GM21528 (cell line): ENCODE measurements at regions not wholly inside any gene's neighbourhood (a gene's known extent, or its start where the extent isn't known, plus 50 kb on each side); places are given as distances from the start of the nearest gene placed in this dataset.

Experiments
- ATAC-seq: cut with Tn5 transposase; IDR thresholded peaks from one replicate; pipeline ENCODE4 v1.9.1; 2021; ENCODE audit warnings: mild to moderate bottlenecking, moderate library complexity; ENCODE audit not compliant: unreplicated experiment, low FRiP score

DNA sequence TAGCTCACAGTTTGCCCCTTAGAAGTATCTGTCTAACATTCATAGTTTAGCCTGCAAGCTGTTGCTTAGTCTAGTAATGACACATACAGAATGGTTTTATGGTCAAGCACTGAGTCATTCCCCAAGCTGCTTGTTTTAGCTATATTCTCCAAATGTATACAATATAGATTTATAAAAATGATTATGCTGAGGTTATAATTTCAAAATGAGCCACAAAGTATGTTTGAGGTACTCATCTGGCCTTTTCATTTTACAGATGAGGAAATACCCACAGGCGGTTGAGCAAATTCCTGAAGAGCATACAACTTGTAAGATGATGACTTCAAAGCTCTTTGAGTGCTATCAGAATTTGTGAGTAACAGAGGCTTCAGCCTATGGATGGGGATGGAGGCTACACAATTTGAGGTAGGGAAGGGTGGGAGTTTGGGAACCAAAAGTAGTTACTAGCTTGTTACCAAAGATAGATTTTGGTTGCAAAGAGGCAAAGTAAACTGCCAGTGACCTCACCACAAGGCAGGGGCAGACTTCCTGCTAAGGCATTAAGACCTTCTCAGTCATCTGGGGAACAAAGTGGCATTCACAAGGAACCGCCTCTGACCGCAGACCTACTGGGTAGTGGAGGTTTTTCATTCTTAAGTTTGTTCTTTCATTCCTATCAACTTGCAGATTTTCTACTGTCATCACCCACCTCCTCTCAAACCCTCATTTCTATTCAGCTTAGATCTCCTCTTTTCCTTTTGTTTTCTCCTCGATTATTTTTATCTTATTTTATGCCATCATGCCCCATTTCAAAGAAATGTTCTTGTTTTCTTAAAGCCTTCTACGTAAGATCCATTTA, 257.2 kb upstream of the NECTIN3 start:
- peak; percentile 75 for ATAC-seq

DNA sequence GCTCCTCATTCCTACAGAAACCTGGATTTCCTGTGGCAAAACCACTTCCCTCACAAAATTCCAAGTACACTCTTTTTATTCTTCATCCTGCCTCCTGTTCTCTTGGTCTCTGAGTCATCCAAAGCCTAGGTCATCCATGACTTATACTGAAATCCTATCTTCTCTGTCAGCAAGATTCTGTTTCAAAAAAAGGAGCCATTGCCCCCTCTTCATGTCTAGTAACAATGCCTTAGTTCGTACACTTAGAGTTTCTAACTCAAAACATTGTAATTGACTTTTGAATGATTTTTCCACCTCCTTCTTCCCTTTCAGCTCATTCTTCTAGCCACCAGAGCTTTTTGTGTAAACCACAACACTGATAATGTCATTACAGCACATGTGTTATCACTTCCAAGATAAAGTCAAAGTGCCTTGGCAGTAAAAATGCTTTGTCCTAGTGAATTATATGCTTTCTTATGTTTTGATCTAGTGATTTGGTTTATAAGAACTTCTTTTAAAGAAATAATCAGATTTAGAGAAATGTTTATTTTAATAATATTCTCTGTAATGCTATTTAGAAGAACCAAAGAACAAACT, 256.5 kb upstream of the NECTIN3 start:
- ATAC-seq: no peak

DNA sequence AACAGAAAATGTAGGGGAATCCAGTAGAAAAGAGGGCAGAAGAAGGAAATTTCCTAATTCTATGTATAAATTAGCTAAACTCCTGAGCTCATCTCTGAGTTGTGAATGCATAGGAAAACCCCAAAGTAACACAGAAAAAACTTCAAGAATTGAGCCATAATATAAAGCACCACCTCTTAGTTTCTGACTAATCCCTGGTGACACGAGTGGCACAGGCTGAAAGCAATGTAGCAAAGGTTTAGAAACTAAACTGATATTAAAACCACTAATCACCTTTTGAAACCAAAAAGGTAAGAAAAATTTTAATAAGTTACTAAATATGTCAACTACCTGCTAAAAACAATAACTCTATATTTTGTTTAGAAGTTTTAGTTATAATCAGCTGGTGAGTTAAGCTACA, 255.6 kb upstream of the NECTIN3 start:
- no peak for ATAC-seq

DNA sequence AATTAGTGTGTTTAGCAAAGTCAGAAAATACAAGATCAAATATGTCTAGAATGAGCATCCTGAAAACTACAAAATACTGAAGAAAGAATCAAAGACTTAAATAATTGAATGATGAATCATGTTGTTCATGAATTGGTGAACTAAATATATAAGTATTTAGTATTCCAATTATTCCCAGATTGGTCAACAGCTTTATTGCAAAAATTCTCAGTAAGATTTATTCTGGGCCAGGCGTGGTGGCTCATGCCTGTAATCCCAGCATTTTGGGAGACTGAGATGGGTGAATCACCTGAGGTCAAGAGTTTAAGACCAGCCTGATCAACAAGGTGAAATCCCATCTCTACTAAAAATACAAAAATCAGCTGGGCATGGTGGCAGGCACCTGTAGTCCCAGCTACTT, 250.0 kb upstream of the NECTIN3 start:
- no peak for ATAC-seq

DNA sequence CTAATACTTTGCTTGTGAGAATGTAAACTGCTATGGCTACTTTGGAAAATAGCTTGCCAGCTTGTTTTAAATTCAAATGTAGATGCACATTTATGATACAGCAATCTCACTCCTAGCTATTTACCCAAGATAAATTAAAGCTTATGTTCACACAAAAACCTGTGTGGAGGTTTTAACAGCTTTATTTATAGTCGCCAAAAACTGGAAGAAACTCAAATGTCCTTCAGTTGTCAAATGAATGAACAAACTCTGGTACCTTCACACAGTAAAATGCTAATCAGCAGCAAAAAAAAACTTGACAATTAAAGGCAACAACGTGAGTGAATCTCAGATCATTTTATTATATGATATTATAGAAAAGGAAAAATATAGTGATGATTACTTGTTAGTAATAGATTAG, 248.6 kb upstream of the NECTIN3 start:
- ATAC-seq: no peak

DNA sequence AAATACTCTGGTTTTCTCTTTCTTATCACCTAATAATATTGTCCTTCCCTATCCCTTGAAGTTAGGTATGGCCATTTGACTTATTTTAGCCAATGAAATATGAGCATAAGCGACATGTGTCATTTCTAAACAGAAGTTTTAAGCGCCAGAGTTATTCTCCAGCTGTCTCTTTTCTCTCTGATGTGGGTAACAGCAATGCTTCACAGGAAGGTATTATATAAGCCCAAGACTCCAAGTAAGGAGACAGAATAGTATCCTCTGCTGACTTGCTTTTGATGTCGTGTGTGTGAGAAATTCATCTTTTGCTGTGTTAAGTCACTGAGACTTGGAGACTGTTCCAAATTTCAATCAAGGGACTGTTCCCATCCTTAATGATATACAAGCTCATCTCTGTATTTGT, 224.6 kb upstream of the NECTIN3 start:
- no peak for ATAC-seq

DNA sequence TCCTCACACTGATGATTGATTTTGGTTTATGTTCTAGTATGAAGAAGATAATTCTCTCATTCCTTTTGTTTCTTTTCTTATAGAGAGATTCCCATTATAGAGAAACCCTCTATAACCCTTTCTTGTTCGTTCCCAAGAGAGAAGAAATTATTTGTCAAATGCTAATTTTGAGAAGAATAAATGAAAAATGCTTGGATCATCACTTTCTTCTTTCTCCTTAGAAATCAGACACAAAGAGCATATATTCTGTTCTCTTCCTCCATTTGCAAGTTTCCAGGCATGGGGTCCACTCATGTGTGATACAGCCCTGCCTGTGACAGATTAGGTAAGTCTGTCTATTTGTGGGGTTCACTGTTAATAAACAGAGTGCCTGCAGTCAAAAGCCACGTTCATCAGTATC, 222.6 kb upstream of the NECTIN3 start:
- ATAC-seq: no peak

DNA sequence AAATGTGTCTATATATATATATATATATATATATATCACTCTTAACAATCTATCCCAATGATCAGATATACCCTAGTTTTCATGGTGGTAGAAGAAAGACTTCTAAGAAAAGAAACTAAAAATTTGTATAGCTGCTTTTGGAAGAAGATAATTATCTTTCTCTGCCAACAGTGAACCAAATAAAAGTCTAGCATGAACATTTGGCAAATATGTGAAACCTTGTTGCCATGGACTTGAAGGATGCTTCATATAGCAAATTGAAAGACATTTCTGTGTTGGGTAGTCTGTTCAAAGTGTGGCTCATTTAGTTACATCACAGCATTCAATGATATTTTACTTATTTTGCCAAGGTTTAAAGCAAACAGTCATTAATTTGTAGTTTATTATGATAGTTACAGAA, 219.9 kb upstream of the NECTIN3 start:
- no peak for ATAC-seq

DNA sequence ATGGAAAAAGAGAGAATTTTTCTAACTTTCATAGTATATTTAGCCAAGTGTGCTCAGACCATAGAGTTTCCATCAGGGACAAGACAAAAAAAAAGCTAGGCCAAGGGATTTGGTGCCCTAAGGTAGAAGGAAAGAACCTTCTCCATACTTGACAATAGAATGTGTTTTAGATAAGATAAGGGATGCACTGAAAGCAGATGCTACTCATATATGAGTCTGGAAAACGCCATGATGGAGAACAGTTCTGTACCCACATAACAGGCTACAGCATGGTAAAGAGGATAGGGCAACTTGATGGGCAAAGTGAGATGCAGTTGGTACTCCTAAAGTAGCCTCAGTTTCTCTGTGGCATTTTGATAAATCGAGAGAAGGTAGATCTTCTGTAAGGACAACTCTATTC, 216.4 kb upstream of the NECTIN3 start:
- no peak for ATAC-seq

DNA sequence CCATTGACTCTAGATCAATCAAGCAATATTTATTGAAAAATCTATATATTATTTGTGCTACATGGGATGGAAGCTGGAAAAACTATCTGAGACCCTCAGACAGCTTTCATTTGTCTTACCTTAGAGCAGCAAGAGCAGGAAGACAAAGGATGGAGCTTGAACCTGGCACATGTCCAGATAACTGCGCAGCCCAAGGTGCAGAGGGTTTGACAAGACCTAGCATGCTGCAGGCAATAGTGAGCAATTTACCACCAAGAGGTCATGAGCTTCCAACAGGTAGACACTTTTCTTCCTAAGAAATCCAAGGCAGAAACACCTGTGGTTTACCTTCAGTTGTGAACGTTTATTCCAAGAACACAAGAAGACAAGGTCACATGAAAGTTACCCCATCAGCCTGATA, 214.7 kb upstream of the NECTIN3 start:
- no peak for ATAC-seq

DNA sequence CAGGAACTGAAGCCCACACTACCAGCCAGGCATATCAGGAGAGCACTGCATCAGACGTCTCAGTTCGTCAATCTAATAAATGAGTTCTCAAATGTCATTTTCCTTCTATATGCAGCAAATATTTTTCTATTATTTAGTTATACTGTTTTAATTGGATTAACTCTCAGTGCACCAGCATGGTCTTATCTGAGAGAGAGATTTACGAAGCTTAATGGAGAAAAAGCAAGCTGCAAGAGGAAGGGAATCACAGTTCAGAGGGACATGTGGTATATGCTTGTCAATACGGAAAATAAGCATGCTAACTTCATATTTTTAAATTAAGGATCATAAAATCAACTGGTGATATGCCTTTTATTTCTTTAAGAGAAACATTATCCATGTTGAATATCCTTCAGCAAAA, 213.1 kb upstream of the NECTIN3 start:
- ATAC-seq: no peak

DNA sequence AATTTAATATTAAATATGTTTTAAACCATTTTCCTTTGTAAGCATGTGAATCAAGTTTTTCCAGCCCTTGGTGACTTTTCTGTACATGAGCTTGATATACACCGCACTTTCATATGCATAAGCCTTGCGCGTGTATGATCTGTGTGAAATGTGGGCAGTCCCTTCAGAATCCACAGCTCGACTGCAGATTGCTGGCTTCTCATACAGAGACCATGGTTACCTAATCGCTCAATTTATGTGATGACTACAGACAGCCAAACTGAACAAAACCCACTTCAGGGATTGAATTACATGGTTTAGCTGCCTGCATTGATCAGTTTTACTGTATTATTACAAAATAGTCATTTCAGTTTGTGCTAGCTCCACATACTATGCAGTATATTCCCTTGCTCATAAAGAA, 212.3 kb upstream of the NECTIN3 start:
- no peak for ATAC-seq

DNA sequence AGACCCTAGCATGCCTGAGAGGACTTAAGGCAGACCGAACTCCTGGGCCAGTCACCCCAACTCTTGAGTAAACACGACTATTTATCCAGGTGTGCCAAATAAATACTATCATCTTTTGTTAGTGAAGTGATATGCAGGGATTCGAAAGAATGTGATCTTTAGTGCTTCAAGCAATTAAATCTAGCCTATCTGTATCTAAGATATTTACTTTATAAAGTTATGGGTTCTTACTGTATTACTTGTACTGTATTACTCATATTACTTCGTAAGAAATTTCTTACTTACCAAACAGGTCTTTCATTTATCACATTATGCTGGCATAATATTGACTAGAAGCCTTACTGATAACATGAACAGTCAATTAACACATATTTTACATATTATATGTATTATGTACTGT, 211.6 kb upstream of the NECTIN3 start:
- ATAC-seq: no peak

DNA sequence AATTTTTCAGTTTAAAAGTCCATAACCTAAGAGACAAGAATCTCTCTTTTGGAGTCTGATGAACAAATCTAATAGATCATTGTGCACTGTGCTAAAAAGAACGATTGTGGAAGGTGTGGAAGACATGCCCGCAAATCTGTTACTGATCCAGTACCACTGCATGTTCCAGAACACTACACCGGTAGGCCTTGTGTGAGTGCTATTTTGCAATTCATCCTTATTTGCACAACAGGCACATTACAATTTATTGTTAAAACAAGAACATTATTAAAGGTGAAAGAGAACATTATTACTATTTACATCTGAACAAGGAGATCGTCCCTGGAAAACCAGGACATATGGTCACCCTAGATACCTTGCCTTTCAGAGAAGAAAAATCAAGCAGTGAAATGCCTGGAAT, 205.7 kb upstream of the NECTIN3 start:
- no peak for ATAC-seq

DNA sequence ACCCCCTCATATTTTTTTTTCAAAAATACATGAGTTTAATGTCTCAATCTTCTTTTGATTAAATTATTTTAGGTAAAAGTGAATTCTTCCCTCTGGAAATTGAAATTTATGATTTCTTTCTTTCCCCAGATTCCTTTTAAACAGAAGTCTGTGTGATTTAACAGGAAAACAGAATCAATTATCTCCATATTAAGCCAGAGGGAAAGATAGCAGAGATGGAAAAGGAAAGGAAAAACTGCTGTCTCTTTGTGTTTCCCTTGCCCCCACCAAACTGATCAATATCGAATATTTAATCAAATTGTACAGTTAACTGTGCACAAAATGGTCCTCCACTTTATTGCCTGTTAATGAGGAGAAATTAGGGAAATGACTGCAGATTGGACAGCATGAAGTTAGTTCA, 203.5 kb upstream of the NECTIN3 start:
- ATAC-seq: no peak

DNA sequence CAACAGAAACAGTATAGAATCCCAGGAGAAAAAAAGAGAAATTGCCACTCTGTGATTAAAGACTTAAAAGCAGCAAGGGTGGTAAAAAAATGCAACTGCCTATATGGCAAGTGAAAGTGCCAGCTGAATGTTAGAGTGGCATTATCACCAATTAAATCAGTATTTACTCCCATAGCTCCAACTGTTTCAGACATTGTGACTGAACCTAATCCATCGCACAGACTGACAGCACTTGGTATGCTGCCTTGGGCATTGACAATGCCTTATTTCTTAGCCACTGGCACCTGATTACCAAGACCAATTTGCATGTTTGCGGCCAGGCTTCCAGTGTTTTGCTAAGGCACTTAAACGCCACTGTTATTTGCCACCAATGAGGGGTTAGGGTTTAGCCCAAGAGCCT, 201.9 kb upstream of the NECTIN3 start:
- ATAC-seq: no peak

DNA sequence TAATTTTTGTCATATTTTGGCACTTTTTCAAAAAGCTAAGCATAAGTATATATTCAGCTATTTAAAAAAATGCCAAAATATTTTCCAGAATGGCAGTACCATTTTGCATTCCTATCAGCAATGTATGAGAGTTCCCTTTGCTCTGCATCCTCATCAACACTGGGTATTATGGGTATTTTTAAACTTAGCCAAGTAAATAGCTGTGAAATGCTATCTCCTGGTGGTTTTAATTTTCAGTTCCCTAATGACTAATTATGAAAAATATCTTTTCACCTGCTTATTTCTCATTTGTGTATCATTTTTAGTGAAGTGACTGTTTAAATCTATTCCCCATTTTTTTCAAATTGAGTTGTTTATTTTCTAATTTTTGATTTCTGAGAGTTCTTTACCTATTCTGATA, 199.7 kb upstream of the NECTIN3 start:
- no peak for ATAC-seq

DNA sequence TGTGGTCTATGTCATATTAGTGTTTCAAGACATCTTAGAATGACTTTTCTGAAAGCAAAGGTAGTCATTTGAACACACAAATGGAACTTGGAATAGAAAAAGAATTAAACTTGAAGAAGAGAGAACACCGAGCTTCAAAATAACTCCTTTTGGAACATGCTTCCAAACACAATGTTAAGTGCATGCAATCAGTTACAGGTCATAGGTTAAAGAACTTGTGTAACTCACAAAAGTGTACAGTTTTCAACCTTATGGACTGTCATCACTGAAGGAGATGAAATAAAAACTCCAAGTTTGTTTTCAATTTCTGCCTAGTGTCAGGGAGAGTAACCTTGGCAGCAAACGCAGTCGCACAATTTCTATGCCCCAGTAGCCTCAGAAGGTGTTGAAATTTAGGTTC, 192.9 kb upstream of the NECTIN3 start:
- ATAC-seq: no peak

DNA sequence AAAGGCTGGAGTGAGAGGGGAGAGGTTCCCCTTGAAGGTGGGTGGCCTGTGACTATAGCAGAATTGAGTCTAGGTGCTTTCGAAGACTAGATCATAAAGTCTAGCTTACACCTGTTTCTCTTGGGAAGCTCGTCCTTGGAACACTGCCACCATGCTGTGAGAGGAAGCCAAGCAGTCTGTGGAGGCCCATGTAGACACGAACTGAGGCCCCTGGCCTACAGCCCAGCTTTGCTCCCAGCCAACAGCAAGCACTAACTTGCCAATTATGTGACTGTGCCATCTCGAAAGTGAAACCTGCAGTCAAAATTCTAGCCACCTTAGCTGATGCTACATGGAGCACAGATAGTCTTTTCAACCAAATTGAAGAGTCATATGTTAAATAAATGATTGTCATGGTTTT, 190.5 kb upstream of the NECTIN3 start:
- peak; percentile 76 for ATAC-seq

DNA sequence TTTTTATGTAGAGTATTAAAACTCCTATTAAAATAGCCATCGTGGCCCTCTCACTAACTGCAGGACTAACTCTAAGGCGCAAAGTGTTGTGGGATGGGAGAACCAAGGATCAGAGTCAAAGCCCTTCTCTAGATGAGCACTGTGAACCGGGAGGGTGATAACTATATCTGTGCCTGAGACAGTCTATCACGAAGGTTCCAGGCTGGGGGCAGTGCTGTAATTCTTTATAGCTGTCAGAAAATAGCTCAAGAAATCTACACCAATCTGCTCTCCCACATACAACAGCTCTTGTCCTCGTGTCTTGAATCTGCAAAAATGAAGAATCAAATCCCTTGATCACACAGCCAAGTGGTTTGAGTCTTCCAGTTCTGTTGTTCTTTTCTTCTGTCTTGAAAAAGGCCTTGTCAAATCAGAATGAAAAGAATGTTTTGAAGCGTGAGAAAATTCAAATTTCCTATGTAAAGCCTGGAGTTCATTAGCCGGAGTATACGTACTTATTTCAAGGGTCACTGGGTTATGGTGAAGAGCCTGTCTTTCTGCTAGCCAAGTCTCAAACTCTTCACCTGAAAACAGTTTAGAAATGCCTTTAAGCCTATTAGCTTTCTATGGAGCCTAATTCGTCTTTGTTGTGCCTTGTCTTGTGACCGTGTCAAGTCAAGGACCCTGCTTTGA, 185.3 kb upstream of the NECTIN3 start:
- ATAC-seq: no peak

DNA sequence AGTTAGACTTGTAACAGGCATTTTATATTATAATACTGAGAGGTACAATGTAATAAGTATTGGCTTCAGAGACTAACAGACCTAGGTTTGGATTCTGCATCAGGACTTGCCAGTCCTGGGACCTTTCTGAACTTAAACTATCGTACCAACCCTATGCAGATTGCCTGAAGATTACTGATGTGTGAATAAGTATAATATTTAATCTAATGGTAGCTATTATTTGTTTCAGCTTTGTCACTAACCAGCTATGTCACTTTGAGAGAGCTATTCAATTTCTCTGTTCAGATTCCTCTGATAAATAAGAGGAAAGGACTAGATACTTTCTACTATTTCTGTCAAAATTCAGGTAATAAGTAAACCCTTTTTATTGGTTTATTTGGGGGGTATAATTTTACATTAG, 184.4 kb upstream of the NECTIN3 start:
- ATAC-seq: no peak
